ENCODE measurements at regions not wholly inside any gene's neighbourhood (a gene's known extent, or its start where the extent isn't known, plus 50 kb on each side); places are given as distances from the start of the nearest gene placed in this dataset.

DNA sequence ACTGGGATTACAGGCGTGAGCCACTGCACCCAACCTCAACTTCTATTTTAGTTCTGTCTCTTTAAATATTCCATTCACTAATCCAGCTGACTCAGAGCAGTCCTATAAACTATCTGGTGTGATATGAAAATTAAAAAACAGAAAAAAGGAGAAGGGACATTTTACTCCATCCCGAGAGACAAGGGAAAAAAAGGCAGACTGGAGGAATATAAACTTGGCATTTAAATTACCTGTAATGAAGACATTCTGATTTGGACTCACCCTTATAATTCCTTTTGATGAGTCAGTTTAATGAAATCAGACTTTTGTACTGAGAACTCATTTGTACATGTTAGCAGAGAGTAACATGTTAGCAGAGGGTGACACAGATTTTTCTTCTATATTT is 74.8 kb upstream of the RIOK3 start:
- Histone ChIP-seq H3K4me2 (peak overlapping the region; percentile 25), H3K36me3 (replicated peaks; ENCODE audit: insufficient read depth, low read depth) (no peaks in the 10 kb centered on the region), H2AFZ (no peak overlapping the region), H3K9me2 (replicated peaks; ENCODE audit: insufficient read depth) (no peaks in the 10 kb centered on the region), H4K20me1 (ENCODE audit: insufficient read depth, poor library complexity, severe bottlenecking) (no peaks in the 10 kb centered on the region), H3K27me3 (no peaks in the 10 kb centered on the region), H3K9me3 (ENCODE audit: low read depth) (no peaks in the 10 kb centered on the region), H3K27ac (peak overlapping the region; percentile 42), H3K4me1 (ENCODE audit: insufficient read depth) (peaks cover 16% of the 10 kb centered on the region), H3K79me2 (no peaks in the 10 kb centered on the region), H3K4me3 (no peak overlapping the region)
- TF ChIP-seq EZH2phosphoT487 (IDR thresholded peaks at IDR 0.05; ENCODE audit: low read depth, severe bottlenecking, unreplicated experiment) (no peak), CTCF (IDR thresholded peaks at IDR 0.05; ENCODE audit: poor library complexity) (no peak), EZH2 (IDR thresholded peaks at IDR 0.05; ENCODE audit: borderline replicate concordance) (no peak)
- DNase-seq (ENCODE audit: low spot score) = no peak
- WGBS (ENCODE audit: low lambda C conversion rate, missing lambda C conversion rate) = 70% methylated on average over 2 of the region's 2 CpGs

GRCh38 chr18:23380001-23380550 is 73.0 kb upstream of the RIOK3 start:
- Histone ChIP-seq H3K4me2 (no peak overlapping the region), H3K9me2 (replicated peaks; ENCODE audit: insufficient read depth) (no peaks in the 10 kb centered on the region), H3K27me3 (no peaks in the 10 kb centered on the region), H3K9me3 (ENCODE audit: low read depth) (no peaks in the 10 kb centered on the region), H3K36me3 (replicated peaks; ENCODE audit: insufficient read depth, low read depth) (no peaks in the 10 kb centered on the region), H3K27ac (no peak overlapping the region), H3K4me3 (no peak overlapping the region), H4K20me1 (ENCODE audit: insufficient read depth, poor library complexity, severe bottlenecking) (no peaks in the 10 kb centered on the region), H3K79me2 (no peaks in the 10 kb centered on the region), H3K4me1 (ENCODE audit: insufficient read depth) (peaks cover 16% of the 10 kb centered on the region), H2AFZ (no peak overlapping the region)
- TF ChIP-seq EZH2 (IDR thresholded peaks at IDR 0.05; ENCODE audit: borderline replicate concordance) (no peak), CTCF (IDR thresholded peaks at IDR 0.05; ENCODE audit: poor library complexity) (no peak), EZH2phosphoT487 (IDR thresholded peaks at IDR 0.05; ENCODE audit: low read depth, severe bottlenecking, unreplicated experiment) (no peak)
- 92% methylated on average over 11 of the region's 11 CpGs for WGBS (ENCODE audit: low lambda C conversion rate, missing lambda C conversion rate)
- no peak for DNase-seq (ENCODE audit: low spot score)

GRCh38 chr18:23380817-23381216 is 72.3 kb upstream of the RIOK3 start:
- Histone ChIP-seq H4K20me1 (ENCODE audit: insufficient read depth, poor library complexity, severe bottlenecking) (no peaks in the 10 kb centered on the region), H3K9me2 (replicated peaks; ENCODE audit: insufficient read depth) (no peaks in the 10 kb centered on the region), H3K27me3 (no peaks in the 10 kb centered on the region), H3K4me3 (no peak overlapping the region), H2AFZ (no peak overlapping the region), H3K27ac (no peak overlapping the region), H3K36me3 (replicated peaks; ENCODE audit: insufficient read depth, low read depth) (no peaks in the 10 kb centered on the region), H3K79me2 (no peaks in the 10 kb centered on the region), H3K9me3 (ENCODE audit: low read depth) (no peaks in the 10 kb centered on the region), H3K4me2 (no peak overlapping the region), H3K4me1 (ENCODE audit: insufficient read depth) (peaks cover 16% of the 10 kb centered on the region)
- WGBS (ENCODE audit: low lambda C conversion rate, missing lambda C conversion rate) = 93% methylated on average over 2 of the region's 2 CpGs
- no peak for TF ChIP-seq EZH2 (IDR thresholded peaks at IDR 0.05; ENCODE audit: borderline replicate concordance)
- TF ChIP-seq CTCF (IDR thresholded peaks at IDR 0.05; ENCODE audit: poor library complexity) = no peak
- TF ChIP-seq EZH2phosphoT487 (IDR thresholded peaks at IDR 0.05; ENCODE audit: low read depth, severe bottlenecking, unreplicated experiment) = no peak
- no peak for DNase-seq (ENCODE audit: low spot score)

DNA sequence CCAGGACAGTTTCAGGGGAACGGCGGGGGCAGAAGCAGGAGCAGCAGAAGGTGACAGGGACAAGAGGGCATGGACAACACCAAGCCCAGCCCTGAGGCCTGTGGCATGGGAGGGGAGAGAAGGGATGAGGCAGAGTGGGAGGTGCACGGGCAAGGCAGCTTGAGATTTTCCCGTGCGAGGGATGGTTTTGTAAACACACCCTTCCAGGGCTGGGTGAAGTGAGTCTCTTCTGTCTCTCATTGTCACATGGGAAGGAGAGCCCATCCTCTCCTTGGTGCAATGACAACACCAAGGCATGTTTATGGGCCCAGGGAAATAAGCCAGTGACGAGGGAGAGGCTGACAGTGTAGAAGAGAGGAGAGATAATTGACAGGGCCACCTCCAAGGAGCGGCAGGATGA is 69.6 kb upstream of the RIOK3 start:
- Histone ChIP-seq H3K4me1 (ENCODE audit: insufficient read depth) (peaks cover 3% of the 10 kb centered on the region), H3K79me2 (no peaks in the 10 kb centered on the region), H3K4me2 (no peak overlapping the region), H3K27ac (no peak overlapping the region), H3K4me3 (no peak overlapping the region), H4K20me1 (ENCODE audit: insufficient read depth, poor library complexity, severe bottlenecking) (no peaks in the 10 kb centered on the region), H3K27me3 (no peaks in the 10 kb centered on the region), H3K9me3 (ENCODE audit: low read depth) (no peaks in the 10 kb centered on the region), H3K9me2 (replicated peaks; ENCODE audit: insufficient read depth) (no peaks in the 10 kb centered on the region), H3K36me3 (replicated peaks; ENCODE audit: insufficient read depth, low read depth) (no peaks in the 10 kb centered on the region), H2AFZ (no peak overlapping the region)
- no peak for TF ChIP-seq EZH2 (IDR thresholded peaks at IDR 0.05; ENCODE audit: borderline replicate concordance)
- TF ChIP-seq EZH2phosphoT487 (IDR thresholded peaks at IDR 0.05; ENCODE audit: low read depth, severe bottlenecking, unreplicated experiment) = no peak
- 80% methylated on average over 7 of the region's 7 CpGs for WGBS (ENCODE audit: low lambda C conversion rate, missing lambda C conversion rate)
- no peak for DNase-seq (ENCODE audit: low spot score)
